ENCODE measurements at regions not wholly inside any gene's neighbourhood (a gene's known extent, or its start where the extent isn't known, plus 50 kb on each side); places are given as distances from the start of the nearest gene placed in this dataset.

DNA sequence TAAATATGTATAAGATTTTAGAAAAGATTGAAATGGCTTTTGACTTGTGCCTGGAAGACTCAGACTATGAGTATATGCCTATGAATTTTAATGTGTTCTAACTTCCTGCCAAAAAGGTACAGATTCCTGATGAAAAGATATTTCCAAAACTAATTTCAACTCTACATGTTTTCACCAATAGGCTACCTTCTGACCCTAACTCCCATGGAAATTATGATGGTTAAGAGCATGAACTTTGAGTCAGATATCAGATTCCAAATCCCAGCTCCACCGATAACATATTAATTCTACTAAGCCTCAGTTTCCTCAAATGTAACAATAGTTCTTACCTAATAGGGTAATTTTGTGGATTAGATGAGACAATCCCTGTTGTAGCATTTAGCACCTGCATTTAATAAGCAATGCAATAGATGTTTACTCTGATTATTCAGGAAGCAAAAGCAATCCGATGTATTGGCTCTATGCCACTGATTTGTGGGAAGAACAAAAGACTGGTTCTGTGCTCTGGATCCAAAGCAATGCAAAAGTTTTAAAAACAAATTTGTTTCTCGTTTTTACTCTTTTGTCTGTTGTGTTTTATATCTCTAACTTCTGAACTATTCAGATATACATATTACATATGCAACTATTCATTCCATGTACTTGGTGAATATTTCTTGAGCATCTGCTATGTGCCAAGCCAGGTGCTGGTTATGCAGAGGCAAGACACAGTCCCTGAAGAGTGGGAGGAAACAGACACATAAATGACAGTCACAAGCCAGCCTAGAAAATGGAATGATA, 115.4 kb downstream of the GATA6 start:
- TF ChIP-seq, protein P1, sequence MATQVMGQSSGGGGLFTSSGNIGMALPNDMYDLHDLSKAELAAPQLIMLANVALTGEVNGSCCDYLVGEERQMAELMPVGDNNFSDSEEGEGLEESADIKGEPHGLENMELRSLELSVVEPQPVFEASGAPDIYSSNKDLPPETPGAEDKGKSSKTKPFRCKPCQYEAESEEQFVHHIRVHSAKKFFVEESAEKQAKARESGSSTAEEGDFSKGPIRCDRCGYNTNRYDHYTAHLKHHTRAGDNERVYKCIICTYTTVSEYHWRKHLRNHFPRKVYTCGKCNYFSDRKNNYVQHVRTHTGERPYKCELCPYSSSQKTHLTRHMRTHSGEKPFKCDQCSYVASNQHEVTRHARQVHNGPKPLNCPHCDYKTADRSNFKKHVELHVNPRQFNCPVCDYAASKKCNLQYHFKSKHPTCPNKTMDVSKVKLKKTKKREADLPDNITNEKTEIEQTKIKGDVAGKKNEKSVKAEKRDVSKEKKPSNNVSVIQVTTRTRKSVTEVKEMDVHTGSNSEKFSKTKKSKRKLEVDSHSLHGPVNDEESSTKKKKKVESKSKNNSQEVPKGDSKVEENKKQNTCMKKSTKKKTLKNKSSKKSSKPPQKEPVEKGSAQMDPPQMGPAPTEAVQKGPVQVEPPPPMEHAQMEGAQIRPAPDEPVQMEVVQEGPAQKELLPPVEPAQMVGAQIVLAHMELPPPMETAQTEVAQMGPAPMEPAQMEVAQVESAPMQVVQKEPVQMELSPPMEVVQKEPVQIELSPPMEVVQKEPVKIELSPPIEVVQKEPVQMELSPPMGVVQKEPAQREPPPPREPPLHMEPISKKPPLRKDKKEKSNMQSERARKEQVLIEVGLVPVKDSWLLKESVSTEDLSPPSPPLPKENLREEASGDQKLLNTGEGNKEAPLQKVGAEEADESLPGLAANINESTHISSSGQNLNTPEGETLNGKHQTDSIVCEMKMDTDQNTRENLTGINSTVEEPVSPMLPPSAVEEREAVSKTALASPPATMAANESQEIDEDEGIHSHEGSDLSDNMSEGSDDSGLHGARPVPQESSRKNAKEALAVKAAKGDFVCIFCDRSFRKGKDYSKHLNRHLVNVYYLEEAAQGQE (IDR thresholded peaks at IDR 0.05; ENCODE audit: insufficient read depth in 1 of 2, low read depth in 2 of 2, low read length in 2 of 2), result no peak
- no peak for TF ChIP-seq POLR2AphosphoS5 (IDR thresholded peaks at IDR 0.05; ENCODE audit: low read depth, low read length)
- TF ChIP-seq FOXP2 (optimal IDR thresholded peaks at IDR 0.05; ENCODE audit: borderline replicate concordance, extremely low read depth, extremely low read length, insufficient read depth), result no peak
- no peak for TF ChIP-seq TAF1 (IDR thresholded peaks at IDR 0.05; ENCODE audit: borderline replicate concordance, insufficient read depth, low read length)
- TF ChIP-seq SIN3A (IDR thresholded peaks at IDR 0.05; ENCODE audit: borderline replicate concordance, insufficient read depth, low read length), result no peak
